ENCODE measurements at regions not wholly inside any gene's neighbourhood (a gene's known extent, or its start where the extent isn't known, plus 50 kb on each side); places are given as distances from the start of the nearest gene placed in this dataset.

DNA sequence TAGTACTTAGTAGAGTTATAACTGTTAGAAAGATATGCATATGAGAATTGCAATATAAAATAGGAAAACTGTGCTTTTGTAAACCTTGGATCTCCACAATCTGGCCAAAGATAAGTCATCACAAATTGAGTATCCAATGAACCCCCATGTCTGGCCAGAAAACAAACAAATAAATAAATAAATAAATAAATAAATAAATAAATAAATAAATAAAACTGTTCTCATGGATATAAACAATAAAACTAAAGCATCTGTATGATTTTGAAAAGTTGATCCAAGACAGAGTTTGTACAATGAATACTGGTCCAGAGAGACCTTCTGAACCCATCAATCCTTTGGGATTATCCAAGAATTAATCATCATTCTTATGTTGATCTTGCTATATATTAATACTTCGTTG, 367.6 kb upstream of the CDH9 start:
- no peak overlapping the region for H3K27ac Mint-ChIP-seq
- no peaks in the 10 kb centered on the region for H3K9me3 Mint-ChIP-seq
- TF ChIP-seq, protein P1, sequence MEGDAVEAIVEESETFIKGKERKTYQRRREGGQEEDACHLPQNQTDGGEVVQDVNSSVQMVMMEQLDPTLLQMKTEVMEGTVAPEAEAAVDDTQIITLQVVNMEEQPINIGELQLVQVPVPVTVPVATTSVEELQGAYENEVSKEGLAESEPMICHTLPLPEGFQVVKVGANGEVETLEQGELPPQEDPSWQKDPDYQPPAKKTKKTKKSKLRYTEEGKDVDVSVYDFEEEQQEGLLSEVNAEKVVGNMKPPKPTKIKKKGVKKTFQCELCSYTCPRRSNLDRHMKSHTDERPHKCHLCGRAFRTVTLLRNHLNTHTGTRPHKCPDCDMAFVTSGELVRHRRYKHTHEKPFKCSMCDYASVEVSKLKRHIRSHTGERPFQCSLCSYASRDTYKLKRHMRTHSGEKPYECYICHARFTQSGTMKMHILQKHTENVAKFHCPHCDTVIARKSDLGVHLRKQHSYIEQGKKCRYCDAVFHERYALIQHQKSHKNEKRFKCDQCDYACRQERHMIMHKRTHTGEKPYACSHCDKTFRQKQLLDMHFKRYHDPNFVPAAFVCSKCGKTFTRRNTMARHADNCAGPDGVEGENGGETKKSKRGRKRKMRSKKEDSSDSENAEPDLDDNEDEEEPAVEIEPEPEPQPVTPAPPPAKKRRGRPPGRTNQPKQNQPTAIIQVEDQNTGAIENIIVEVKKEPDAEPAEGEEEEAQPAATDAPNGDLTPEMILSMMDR (IDR thresholded peaks at IDR 0.05; ENCODE audit: unreplicated experiment in 3 of 3): no peak
- no peaks in the 10 kb centered on the region for H3K36me3 Mint-ChIP-seq (ENCODE audit: low read depth)
- no peaks in the 10 kb centered on the region for H3K4me1 Mint-ChIP-seq
- H3K27me3 Mint-ChIP-seq (ENCODE audit: low read depth): no peaks in the 10 kb centered on the region
- no peak overlapping the region for H3K4me3 Mint-ChIP-seq

DNA sequence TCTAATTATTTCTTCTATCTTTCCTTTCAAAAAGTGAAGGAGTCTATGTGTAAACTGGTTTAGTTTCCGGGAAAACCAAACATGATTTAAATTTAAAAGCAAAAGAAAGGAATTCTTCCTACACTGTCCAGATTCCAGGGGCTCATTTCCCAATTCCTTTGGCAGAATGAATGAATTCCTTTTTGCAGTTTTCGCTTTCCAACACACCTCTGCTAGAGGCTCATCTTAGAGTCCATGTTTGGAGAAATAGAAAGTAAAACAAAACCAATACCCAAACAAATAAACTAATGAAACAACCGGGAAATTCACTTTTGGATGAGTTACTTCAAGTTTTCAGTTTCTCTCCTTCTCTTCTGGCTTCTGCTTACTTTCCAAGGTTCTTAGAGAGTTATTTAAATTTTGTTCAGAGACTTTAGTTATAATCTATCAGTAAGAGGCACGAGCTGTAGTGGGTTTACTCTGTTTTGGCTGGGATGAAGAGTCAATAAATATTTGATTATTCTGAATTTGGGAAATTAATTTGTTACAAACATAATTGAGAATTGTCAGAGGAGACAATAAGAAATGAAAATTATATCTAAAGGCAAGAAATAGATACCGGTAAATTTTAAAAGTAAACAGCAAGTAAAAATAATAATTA, 365.0 kb upstream of the CDH9 start:
- TF ChIP-seq, protein P1 (IDR thresholded peaks at IDR 0.05; ENCODE audit: unreplicated experiment in 3 of 3): no peak
- Mint-ChIP-seq H3K9me3 (peaks cover 6% of the 10 kb centered on the region), H3K36me3 (ENCODE audit: low read depth) (no peaks in the 10 kb centered on the region), H3K27ac (peak overlapping the region in 1 of 3 experiments; percentile 43), H3K4me1 (no peaks in the 10 kb centered on the region), H3K4me3 (peak overlapping the region in 1 of 3 experiments; percentile 42), H3K27me3 (ENCODE audit: low read depth) (no peaks in the 10 kb centered on the region)

DNA sequence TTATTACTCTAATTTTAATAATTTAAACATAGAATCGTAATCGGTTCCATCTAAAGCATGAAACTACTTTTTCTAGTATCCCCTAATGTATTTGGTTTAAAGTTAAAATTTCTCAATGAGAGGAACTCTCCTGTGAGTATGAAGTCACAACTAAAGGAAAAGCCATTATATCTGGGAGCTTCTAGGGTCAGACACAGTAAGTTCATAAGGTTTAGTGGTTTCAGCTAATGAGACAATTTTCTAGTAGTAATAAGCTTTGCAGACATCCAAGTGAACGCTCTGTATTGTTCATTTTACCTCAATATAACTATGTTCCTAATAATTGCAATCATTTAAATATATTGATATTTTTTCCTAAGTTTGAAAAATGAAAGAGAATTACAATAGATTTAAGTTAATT, 364.4 kb upstream of the CDH9 start:
- Mint-ChIP-seq H3K27ac (peak overlapping the region in 1 of 3 experiments; percentile 43), H3K9me3 (peaks cover 6% of the 10 kb centered on the region), H3K27me3 (ENCODE audit: low read depth) (no peaks in the 10 kb centered on the region), H3K4me3 (no peak overlapping the region), H3K36me3 (ENCODE audit: low read depth) (no peaks in the 10 kb centered on the region), H3K4me1 (no peaks in the 10 kb centered on the region)
- TF ChIP-seq, protein P1 (IDR thresholded peaks at IDR 0.05; ENCODE audit: unreplicated experiment in 3 of 3): no peak

DNA sequence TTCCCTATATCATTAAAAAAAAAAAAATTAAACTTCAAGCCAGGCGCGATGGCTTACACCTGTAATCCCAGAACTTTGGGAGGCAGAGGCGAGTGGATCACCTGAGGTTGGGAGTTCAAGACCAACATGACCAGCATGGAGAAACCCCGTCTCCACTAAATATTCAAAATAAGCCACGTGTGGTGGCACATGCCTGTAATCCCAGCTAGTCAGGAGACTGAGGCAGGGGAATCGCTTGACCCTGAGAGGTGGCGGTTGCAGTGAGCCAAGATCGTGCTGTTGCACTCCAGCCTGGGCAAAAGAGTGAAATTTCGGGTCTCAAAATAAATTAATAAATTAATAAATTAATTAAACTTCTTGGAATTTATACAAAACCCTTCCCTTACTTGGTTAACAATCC, 358.6 kb upstream of the CDH9 start:
- TF ChIP-seq, protein P1 (IDR thresholded peaks at IDR 0.05; ENCODE audit: unreplicated experiment in 3 of 3): no peak
- no peak overlapping the region for H3K4me3 Mint-ChIP-seq

DNA sequence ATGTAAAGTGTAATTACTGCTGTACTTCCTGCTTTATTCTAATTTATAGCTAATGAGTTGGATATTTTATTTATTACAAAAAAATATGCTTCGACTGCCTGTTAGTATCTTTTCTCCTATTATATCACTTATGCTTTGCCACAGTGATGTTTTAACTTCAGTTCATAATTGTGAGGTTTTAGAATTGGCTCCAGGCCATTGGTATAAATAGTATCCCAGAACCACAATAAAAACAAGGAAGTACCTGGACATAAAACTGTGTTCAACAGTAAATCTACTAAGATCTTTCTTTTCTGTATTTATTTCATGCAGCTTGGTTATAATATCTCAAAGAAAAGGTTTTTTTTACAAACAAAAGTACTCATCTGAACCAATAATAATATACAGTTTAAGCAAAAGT, 354.3 kb upstream of the CDH9 start:
- H3K27me3 Mint-ChIP-seq (ENCODE audit: low read depth): no peaks in the 10 kb centered on the region
- H3K4me1 Mint-ChIP-seq: peaks cover 8% of the 10 kb centered on the region
- no peaks in the 10 kb centered on the region for H3K36me3 Mint-ChIP-seq (ENCODE audit: low read depth)
- H3K27ac Mint-ChIP-seq: no peak overlapping the region
- H3K9me3 Mint-ChIP-seq: no peaks in the 10 kb centered on the region
- H3K4me3 Mint-ChIP-seq: no peak overlapping the region
- TF ChIP-seq, protein P1 (IDR thresholded peaks at IDR 0.05; ENCODE audit: unreplicated experiment in 3 of 3): no peak

More for the DNA sequence above, 358.6 kb upstream of the CDH9 start:
- Mint-ChIP-seq H3K9me3 (peaks cover 6% of the 10 kb centered on the region), H3K27me3 (ENCODE audit: low read depth) (no peaks in the 10 kb centered on the region), H3K36me3 (ENCODE audit: low read depth) (no peaks in the 10 kb centered on the region), H3K4me1 (no peaks in the 10 kb centered on the region), H3K27ac (no peak overlapping the region)

DNA sequence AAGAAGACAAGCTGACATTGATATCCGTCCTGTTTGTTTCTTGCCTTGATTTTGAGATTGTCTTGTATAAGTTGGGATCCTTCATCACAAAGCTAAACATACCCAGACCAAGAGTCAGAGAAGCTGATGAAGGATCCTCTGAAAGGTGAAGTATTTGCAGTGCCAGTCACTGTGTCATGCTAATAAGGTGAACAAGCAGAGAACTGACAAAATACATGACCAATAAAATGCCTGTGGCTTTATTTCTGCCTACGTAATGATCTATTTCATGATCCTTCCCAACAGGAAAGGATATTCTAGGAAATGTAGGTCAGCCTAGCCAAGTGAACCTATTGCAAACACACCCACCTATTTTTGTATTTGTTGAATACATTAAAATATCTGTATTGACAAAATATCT, 351.3 kb upstream of the CDH9 start:
- TF ChIP-seq, protein P1 (IDR thresholded peaks at IDR 0.05; ENCODE audit: unreplicated experiment in 3 of 3): no peak

More for the DNA sequence above, 351.3 kb upstream of the CDH9 start:
- H3K4me3 Mint-ChIP-seq: no peak overlapping the region
- H3K27ac Mint-ChIP-seq: peak overlapping the region; percentile 67 to 95 (median 83)
- H3K9me3 Mint-ChIP-seq: no peaks in the 10 kb centered on the region
- H3K27me3 Mint-ChIP-seq (ENCODE audit: low read depth): no peaks in the 10 kb centered on the region
- H3K36me3 Mint-ChIP-seq (ENCODE audit: low read depth): no peaks in the 10 kb centered on the region
- peaks cover 8% of the 10 kb centered on the region for H3K4me1 Mint-ChIP-seq

Data from nephron (organoid).